ENCODE measurements at regions not wholly inside any gene's neighbourhood (a gene's known extent, or its start where the extent isn't known, plus 50 kb on each side); places are given as distances from the start of the nearest gene placed in this dataset.

DNA sequence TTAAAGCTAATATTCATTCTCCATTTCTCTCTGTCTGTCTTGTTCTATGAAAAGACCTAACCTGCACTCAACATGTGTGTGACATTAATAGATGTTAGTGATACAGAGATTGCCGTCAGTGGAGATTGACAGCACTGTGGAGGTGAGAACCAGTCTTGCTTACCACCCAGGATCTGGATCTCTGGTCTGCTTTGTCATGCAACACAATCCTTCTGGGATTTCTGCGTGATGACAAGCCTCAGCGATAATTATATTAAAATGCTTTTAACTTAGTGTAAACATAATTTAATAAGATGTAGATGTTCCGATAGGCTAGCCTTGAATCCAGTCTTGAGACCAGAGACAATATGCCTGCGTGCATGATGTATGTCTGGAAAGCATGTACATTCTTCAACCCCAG is 262.0 kb upstream of the ZNF717 start:
- DNase-seq, result no peak
- TF ChIP-seq POLR2A (IDR thresholded peaks at IDR 0.05), result no peak
- TF ChIP-seq, protein P1, sequence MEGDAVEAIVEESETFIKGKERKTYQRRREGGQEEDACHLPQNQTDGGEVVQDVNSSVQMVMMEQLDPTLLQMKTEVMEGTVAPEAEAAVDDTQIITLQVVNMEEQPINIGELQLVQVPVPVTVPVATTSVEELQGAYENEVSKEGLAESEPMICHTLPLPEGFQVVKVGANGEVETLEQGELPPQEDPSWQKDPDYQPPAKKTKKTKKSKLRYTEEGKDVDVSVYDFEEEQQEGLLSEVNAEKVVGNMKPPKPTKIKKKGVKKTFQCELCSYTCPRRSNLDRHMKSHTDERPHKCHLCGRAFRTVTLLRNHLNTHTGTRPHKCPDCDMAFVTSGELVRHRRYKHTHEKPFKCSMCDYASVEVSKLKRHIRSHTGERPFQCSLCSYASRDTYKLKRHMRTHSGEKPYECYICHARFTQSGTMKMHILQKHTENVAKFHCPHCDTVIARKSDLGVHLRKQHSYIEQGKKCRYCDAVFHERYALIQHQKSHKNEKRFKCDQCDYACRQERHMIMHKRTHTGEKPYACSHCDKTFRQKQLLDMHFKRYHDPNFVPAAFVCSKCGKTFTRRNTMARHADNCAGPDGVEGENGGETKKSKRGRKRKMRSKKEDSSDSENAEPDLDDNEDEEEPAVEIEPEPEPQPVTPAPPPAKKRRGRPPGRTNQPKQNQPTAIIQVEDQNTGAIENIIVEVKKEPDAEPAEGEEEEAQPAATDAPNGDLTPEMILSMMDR (IDR thresholded peaks at IDR 0.05), result no peak
- 51 to 81% (median 69%) methylated on average over 5 of the region's 5 CpGs for WGBS, 4 donors
- Histone ChIP-seq H3K27ac (no peak overlapping the region), H3K4me3 (no peak overlapping the region), H3K36me3 (replicated peaks in 1 of 2) (no peaks in the 10 kb centered on the region), H3K27me3 (no peaks in the 10 kb centered on the region), H3K4me1 (replicated peaks in 1 of 2) (no peaks in the 10 kb centered on the region), H3K9me3 (replicated peaks in 1 of 3) (no peaks in the 10 kb centered on the region)
- intact Hi-C loops (cut with DNase I), result no loop called here

DNA sequence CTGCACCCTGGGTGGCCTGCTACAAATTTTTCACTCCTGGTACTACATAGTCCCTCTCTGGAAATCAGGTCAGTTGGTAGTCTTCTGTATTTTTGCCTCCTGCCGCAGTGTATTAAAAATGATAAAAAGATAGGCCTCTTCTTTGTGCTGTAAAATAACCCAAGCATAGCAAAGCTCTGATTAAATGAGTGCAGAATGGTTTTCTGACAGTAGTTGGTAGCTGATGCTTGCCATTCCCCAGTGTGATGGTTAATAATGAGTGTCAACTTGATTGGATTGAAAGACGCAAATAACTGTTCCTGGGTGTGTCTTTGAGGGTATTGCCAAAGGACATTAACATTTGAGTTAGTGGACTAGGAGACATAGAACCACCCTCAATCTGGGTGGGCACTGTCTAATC is 264.4 kb upstream of the ZNF717 start:
- Histone ChIP-seq H3K4me3 (no peak overlapping the region), H3K27me3 (no peaks in the 10 kb centered on the region), H3K4me1 (replicated peaks in 1 of 2) (no peaks in the 10 kb centered on the region), H3K9me3 (replicated peaks in 1 of 3) (no peaks in the 10 kb centered on the region), H3K27ac (no peak overlapping the region), H3K36me3 (replicated peaks in 1 of 2) (no peaks in the 10 kb centered on the region)
- DNase-seq, result no peak
- WGBS, 4 donors, result 67 to 82% (median 73%) methylated on average over 2 of the region's 2 CpGs
- intact Hi-C loops (cut with DNase I), result no loop called here
- TF ChIP-seq POLR2A (IDR thresholded peaks at IDR 0.05), result no peak
- TF ChIP-seq, protein P1 (IDR thresholded peaks at IDR 0.05), result no peak

DNA sequence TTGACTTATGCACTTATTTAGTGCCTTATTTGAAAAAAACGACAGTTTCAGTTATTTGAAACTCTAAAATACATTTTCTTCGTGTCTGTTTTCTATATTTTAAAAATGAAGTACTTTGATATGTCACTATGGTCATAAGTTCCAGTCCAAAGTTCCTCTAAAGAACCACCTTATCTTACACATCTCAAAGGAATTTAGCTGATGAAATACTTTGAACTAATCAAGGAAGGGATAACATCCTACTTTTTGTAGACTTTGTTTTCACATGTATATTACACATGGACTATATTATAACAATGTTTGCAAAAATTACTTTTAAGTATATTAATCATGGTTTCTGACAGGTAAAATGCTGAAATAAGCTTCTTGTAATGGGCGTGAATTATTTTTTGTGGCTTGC is 265.8 kb upstream of the ZNF717 start:
- H3K4me1 ChIP-seq (replicated peaks in 1 of 2), result no peaks in the 10 kb centered on the region
- H3K36me3 ChIP-seq (replicated peaks in 1 of 2), result no peaks in the 10 kb centered on the region
- H3K4me3 ChIP-seq, result no peak overlapping the region
- DNase-seq, result no peak
- intact Hi-C loops (cut with DNase I), result no loop called here
- no peaks in the 10 kb centered on the region for H3K27me3 ChIP-seq
- 52 to 67% (median 59%) methylated on average over 3 of the region's 3 CpGs for WGBS, 4 donors
- TF ChIP-seq, protein P1 (IDR thresholded peaks at IDR 0.05), result no peak
- no peak for TF ChIP-seq POLR2A (IDR thresholded peaks at IDR 0.05)
- no peak overlapping the region for H3K27ac ChIP-seq
- H3K9me3 ChIP-seq (replicated peaks in 1 of 3), result no peaks in the 10 kb centered on the region

DNA sequence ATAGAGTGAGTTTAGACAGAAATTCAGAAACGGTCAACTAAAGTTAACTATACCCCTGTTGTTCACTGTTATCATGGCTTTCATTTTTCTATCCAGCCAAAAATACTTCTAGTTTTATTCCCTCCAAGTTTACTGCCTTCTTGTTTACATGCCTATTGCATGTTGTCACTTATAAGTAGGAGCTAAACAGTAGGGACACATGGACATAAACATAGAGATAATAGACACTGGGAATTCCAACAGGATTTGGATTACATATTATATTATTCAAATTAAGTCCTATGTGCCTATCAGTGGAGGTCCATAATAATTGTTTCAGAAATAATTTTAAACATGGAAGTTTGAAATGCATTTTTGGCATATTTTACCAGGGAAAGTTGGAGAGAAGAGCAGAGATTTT is 269.1 kb upstream of the ZNF717 start:
- TF ChIP-seq POLR2A (IDR thresholded peaks at IDR 0.05), result no peak
- TF ChIP-seq, protein P1 (IDR thresholded peaks at IDR 0.05), result no peak
- DNase-seq, result no peak
- Histone ChIP-seq H3K4me3 (no peak overlapping the region), H3K36me3 (replicated peaks in 1 of 2) (no peaks in the 10 kb centered on the region), H3K4me1 (replicated peaks in 1 of 2) (no peaks in the 10 kb centered on the region), H3K9me3 (replicated peaks in 1 of 3) (no peaks in the 10 kb centered on the region), H3K27ac (no peak overlapping the region), H3K27me3 (no peaks in the 10 kb centered on the region)
- WGBS, 4 donors, result 61 to 75% (median 70%) methylated on average over 1 of the region's 1 CpG
- intact Hi-C loops (cut with DNase I), result no loop called here
